Motor neuron (in vitro differentiated cells): ENCODE measurements at regions not wholly inside any gene's neighbourhood (a gene's known extent, or its start where the extent isn't known, plus 50 kb on each side); places are given as distances from the start of the nearest gene placed in this dataset.
A peak's percentile ranks its signal among the peaks of the same experiment; 100 is the strongest.
"Not testable (repeated sequence)": the region's sequence is repeated elsewhere in the genome, so short reads cannot be mapped to it uniquely, and the experiment has no call there.

Source experiments
- ATAC-seq, 8 experiments: fragments of 200-7000 bp; cut with Tn5 transposase; replicated peaks in 6 of 8; 2 replicates each; pipeline ENCODE4 v1.8.0; 2021; ENCODE audit warnings: mild to moderate bottlenecking in 8 of 8, moderate library complexity in 8 of 8
- H3K27ac ChIP-seq, 2 donors: fragments of 250-450 bp; sonication (Bioruptor Pico); 2 replicates each; pipeline ENCODE4 v1.9.0; 2021; ENCODE audit warnings: antibody characterized with exemption in 2 of 2, mild to moderate bottlenecking in 2 of 2, moderate library complexity in 1 of 2
- H3K4me1 ChIP-seq, 2 donors: fragments of 250-450 bp; sonication (Bioruptor Pico); replicated peaks in 1 of 2; 2 replicates each; pipeline ENCODE4 v1.6.1; 2021; ENCODE audit warnings: antibody characterized with exemption in 2 of 2, mild to moderate bottlenecking in 2 of 2, moderate library complexity in 1 of 2
- H3K4me3 ChIP-seq, 5 donors: fragments of 250-450 bp; sonication (Bioruptor Pico); 2 replicates each; pipeline ENCODE4 v1.9.0; 2021; ENCODE audit warnings: antibody characterized with exemption in 5 of 5, mild to moderate bottlenecking in 5 of 5, moderate library complexity in 4 of 5
- WGBS, 10 experiments: fragments of 450-650 bp; shearing (Covaris generic); methylation state at CpG; one replicate each; pipeline ENCODE4 v1.0.0; 2022; 5-methylcytosine and 5-hydroxymethylcytosine counted together
- in situ Hi-C, 9 experiments: fragments of 400-800 bp; cut with MboI; loops; one replicate each; pipeline ENCODE4 v1.15.0; 2021; ENCODE audit warnings: low sequenced_read_pairs in 9 of 9, low pct_unique_long_range_greater_than_20kb in 2 of 9; ENCODE audit not compliant: unreplicated experiment in 9 of 9

DNA sequence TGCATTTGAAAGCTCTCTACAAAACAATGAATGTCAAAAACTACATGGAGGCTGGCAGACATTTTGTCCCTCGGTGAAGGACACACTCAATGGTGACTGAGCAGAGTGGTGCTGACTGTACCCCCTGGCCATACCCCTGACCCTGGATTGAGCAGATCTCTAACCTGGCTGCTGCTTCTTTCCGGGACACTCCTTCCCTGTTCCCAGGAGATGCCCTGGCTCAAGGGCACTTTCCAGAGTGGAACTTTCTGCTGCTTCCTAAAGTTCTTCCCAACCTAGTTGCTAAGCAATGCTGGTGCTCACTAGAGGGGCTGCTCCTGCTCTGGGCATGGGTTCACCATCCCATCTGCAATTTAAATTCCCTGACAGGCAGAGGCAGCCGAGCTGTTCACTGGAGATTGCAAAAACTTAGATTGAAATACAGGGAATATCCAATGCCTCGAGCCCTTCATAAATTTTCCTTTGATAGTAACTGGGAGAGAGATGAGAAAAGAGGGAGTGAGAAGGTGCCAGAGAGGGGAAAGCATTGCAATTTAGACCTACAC is 384.3 kb upstream of the PODXL start:
- no peak for ATAC-seq
- H3K4me1 ChIP-seq, result peaks cover 1 to 6% of the 10 kb centered on the region in 2 donors
- in situ Hi-C loops, result loop anchor here in 1 of 9 experiments (25.0 kb wide), 1 partner anchor 647 kb away; the partner anchor contains the start of gene PLXNA4
- H3K27ac ChIP-seq, result no peak overlapping the region
- no peak overlapping the region for H3K4me3 ChIP-seq
- WGBS, 10 experiments, result 37 to 100% (median 69%) methylated on average over 1 to 4 of the region's 4 CpGs; no CpG with 5 or more reads in 2 of the 10 experiments

DNA sequence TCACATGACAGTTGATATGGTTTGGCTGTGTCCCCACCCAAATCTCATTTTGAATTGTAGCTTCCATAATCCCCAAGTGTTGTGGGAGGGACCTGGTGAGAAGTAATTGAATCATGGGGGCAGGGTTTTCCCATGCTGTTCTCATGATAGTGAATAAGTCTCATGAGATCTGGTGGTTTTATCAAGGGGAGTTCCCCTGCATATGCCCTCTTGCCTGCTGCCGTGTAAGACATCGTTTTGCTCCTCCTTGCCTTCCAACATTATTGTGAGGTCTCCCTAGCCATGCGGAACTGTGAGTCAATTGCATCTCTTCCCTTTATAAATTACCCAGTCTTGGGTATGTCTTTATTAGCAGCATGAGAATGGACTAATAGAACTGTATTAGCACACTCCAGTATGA is 382.4 kb upstream of the PODXL start:
- in situ Hi-C loops, result loop anchor here in 1 of 9 experiments (25.0 kb wide), 1 partner anchor 649 kb away; the partner anchor contains the start of gene PLXNA4

DNA sequence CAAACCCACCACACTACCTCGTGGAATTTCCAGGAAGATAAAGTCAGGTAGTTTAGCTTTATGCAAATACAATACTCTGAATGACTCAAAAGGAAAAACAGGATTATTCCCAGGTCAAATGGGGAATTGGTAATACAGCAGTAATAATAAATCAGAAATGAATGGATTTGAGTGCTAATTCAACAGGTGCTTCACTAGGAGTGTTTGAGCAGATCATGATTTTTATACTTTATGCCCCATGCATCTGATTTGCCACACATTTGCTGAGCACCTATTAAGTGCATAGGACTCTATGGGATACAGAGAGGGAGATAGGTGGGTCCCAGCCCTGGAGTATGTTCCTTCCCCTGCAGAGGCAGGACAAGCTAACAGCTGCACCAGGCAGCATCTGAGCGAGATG is 381.4 kb upstream of the PODXL start:
- Histone ChIP-seq H3K4me1 (no peaks in the 10 kb centered on the region), H3K27ac (no peak overlapping the region), H3K4me3 (no peak overlapping the region)
- WGBS, 10 experiments, result 0 to 75% (median 60%) methylated on average over 1 to 2 of the region's 2 CpGs; no CpG with 5 or more reads in 3 of the 10 experiments
- no peak for ATAC-seq
- in situ Hi-C loops, result loop anchor here in 1 of 9 experiments (25.0 kb wide), 1 partner anchor 649 kb away; the partner anchor contains the start of gene PLXNA4

More for the DNA sequence above, 382.4 kb upstream of the PODXL start:
- peak in 2 of 8 experiments; percentile 26 to 64 for ATAC-seq
- H3K27ac ChIP-seq, H3K4me3 ChIP-seq, H3K4me1 ChIP-seq: not testable (repeated sequence)
- WGBS, 10 experiments, result 22 to 100% (median 66%) methylated on average over 1 to 3 of the region's 3 CpGs; no CpG with 5 or more reads in 2 of the 10 experiments

DNA sequence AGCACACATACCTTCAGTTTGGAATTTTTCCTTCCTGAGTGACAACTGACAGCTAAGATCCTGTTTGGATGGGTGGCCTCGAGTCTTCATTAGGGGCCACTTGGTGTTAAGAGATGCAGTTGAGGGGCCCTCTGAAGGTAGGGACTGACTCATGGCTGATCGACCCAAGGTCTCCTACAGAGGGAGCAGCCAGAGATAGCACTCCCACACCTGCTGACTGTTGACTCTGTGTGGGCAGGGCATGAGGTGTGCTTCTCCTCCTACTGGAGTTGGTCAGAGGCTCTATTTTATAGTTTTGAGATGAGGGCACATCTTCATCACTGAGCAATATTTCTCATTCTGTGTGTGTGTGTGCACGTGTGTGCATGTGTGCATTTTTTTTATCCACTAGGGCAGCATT is 378.8 kb upstream of the PODXL start:
- WGBS, 10 experiments, result 20 to 100% (median 49%) methylated on average over 1 to 3 of the region's 3 CpGs; no CpG with 5 or more reads in 3 of the 10 experiments
- Histone ChIP-seq H3K27ac (no peak overlapping the region), H3K4me1 (no peaks in the 10 kb centered on the region), H3K4me3 (no peak overlapping the region)
- ATAC-seq, result no peak
- in situ Hi-C loops, result loop anchor here in 1 of 9 experiments (25.0 kb wide), 1 partner anchor 652 kb away; the partner anchor contains the start of gene PLXNA4

DNA sequence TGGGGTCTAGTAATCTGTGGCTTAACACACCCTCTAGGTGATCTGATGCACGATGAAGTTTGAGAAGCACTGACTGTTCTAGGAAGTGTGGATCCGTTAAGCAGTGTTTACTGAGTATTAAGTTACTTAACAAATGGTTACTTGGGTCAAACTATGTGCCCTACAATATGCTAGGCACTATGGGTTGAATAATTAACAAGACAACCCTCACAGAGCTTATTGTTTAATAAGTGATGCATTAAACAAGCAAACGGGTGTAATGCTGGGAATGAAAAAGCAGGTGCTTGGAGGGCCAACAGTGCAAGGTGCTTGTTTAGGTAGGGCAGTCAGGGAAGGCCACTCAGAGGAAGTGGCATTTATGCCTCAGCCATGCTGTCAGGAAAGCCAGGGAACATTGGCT is 378.0 kb upstream of the PODXL start:
- Histone ChIP-seq H3K27ac (no peak overlapping the region), H3K4me1 (no peaks in the 10 kb centered on the region), H3K4me3 (no peak overlapping the region)
- in situ Hi-C loops, result loop anchor here in 1 of 9 experiments (25.0 kb wide), 1 partner anchor 653 kb away; the partner anchor contains the start of gene PLXNA4
- WGBS, 10 experiments, result 19 to 60% (median 43%) methylated on average over 1 to 3 of the region's 3 CpGs; no CpG with 5 or more reads in 5 of the 10 experiments
- peak in 1 of 8 experiments; percentile 50 for ATAC-seq

DNA sequence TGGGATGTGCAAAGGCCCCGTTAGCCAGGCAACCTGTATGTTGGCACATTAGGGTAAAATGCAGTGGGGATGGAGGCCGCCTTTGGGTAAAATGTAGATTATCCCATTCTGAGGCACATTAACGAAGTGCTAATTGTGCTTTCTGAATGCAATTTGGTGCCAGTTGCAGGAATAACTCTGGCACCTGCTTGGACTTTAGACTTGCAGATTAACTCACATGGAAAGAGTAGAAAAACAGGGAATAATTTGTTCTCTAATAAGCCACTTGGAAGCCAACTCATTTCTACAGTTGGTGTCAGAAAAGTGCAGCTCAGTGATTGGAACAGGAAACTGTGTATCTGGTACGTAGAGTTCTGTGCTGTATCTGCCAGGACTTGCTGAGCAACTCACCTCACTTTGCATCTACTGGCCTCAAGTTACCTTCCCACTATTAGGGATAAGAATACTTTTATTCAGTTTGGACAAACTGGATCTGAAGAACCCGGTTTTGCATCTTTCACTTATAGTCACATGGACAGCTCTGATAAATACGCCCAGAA is 377.4 kb upstream of the PODXL start:
- ATAC-seq, result peak in 1 of 8 experiments; percentile 20
- in situ Hi-C loops, result loop anchor here in 1 of 9 experiments (25.0 kb wide), 1 partner anchor 653 kb away; the partner anchor contains the start of gene PLXNA4
- Histone ChIP-seq H3K27ac (no peak overlapping the region), H3K4me3 (no peak overlapping the region), H3K4me1 (no peaks in the 10 kb centered on the region)
- WGBS, 10 experiments, result 34 to 79% (median 56%) methylated on average over 1 to 5 of the region's 6 CpGs; no CpG with 5 or more reads in 1 of the 10 experiments

DNA sequence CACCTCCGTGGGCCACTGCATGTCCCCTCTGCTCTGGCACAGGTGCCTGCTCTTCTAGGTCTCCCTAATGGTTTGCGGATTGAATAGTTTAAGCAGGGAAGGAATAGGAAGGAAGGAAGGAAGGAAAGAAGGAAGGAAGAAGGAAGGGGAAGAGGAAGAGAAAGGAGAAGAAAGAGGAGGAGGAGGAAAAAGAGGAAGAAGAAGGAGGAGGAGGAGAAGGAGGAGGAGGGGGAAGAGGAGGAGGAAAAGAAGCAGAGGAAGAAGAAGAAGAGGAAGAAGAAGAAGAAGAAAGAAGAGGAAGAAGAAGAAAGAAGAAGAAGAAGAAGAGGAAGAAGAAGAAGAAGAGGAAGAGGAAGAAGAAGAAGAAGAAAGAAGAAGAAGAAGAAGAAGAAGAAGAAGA is 376.8 kb upstream of the PODXL start:
- H3K27ac ChIP-seq, H3K4me3 ChIP-seq, H3K4me1 ChIP-seq, ATAC-seq: not testable (repeated sequence)
- 33 to 83% (median 69%) methylated on average over 1 to 2 of the region's 2 CpGs; no CpG with 5 or more reads in 4 of the 10 experiments for WGBS, 10 experiments
- in situ Hi-C loops, result loop anchor here in 1 of 9 experiments (25.0 kb wide), 1 partner anchor 654 kb away; the partner anchor contains the start of gene PLXNA4

DNA sequence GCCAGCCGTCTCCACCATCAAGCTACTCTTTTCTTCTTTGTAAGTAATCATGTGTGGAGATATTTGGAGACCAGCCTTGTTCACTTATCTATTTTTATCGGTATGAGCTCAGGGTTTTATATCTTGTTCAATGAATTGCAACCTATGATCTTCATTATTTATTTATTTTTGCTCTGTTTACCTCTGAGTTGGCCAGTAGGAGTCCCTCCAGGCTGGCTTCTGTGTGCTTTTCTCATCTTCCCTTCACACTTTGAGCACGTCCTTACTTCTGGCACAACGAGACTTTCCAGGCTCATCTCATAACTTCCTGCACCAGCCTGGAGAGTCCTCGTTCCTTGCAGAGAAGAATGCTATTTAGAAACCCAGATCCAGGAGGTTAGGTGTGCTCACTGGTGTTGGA is 375.8 kb upstream of the PODXL start:
- Histone ChIP-seq H3K27ac (no peak overlapping the region), H3K4me3 (no peak overlapping the region), H3K4me1 (peaks cover 0 to 5% of the 10 kb centered on the region in 2 donors)
- in situ Hi-C loops, result loop anchor here in 1 of 9 experiments (25.0 kb wide), 1 partner anchor 655 kb away; the partner anchor contains the start of gene PLXNA4
- WGBS, 10 experiments, result 19 to 80% (median 50%) methylated on average over 1 to 5 of the region's 5 CpGs
- no peak for ATAC-seq

DNA sequence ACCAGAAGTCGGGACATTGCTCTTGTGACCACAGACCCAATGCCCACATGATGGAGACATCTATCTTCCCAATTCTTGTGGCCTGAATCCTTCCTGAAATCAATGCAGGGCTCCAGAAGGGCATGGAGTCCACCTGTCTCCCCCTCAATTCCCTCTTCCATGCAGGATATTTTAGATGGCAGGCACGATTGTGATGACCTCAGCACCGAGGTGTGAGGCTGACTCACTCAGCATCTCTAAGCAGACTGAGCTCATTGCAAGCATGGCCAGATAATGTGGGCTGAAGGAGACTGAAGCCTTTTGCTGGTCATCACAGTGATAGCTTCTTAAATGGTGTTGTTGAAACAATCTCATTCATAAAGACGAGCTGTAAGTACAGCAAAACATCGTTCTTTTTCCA is 374.9 kb upstream of the PODXL start:
- ATAC-seq, result peak in 6 of 8 experiments; percentile 26 to 93 (median 76)
- in situ Hi-C loops, result loop anchor here in 1 of 9 experiments (25.0 kb wide), 1 partner anchor 656 kb away; the partner anchor contains the start of gene PLXNA4
- Histone ChIP-seq H3K4me1 (peaks cover 0 to 5% of the 10 kb centered on the region in 2 donors), H3K4me3 (no peak overlapping the region), H3K27ac (no peak overlapping the region)
- WGBS, 10 experiments, result 0 to 57% (median 21%) methylated on average over 1 to 4 of the region's 5 CpGs; no CpG with 5 or more reads in 5 of the 10 experiments

DNA sequence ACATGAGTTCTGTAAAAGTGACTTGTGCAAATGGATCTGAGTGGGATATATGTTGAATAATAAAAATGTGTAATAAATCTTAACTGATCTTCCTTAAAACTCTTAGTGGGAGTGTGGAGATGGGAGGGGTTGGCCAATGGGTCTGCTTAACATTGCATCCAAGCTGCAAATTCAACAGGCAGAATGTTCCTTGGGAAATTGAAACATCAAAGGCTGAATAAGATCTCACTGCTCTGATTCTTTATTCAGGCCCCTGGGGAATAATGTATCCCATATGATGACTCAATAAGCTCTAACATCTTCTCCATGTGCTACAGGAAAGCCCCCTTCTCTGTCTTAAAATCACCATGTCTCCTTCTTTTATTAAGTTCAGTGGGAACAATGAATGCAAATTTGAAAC is 373.2 kb upstream of the PODXL start:
- no peak overlapping the region for H3K4me3 ChIP-seq
- H3K4me1 ChIP-seq, result peaks cover 0 to 5% of the 10 kb centered on the region in 2 donors
- in situ Hi-C loops, result loop anchor here in 1 of 9 experiments (25.0 kb wide), 1 partner anchor 658 kb away; the partner anchor contains the start of gene PLXNA4
- peak in 2 of 8 experiments; percentile 51 to 81 for ATAC-seq
- no peak overlapping the region for H3K27ac ChIP-seq

DNA sequence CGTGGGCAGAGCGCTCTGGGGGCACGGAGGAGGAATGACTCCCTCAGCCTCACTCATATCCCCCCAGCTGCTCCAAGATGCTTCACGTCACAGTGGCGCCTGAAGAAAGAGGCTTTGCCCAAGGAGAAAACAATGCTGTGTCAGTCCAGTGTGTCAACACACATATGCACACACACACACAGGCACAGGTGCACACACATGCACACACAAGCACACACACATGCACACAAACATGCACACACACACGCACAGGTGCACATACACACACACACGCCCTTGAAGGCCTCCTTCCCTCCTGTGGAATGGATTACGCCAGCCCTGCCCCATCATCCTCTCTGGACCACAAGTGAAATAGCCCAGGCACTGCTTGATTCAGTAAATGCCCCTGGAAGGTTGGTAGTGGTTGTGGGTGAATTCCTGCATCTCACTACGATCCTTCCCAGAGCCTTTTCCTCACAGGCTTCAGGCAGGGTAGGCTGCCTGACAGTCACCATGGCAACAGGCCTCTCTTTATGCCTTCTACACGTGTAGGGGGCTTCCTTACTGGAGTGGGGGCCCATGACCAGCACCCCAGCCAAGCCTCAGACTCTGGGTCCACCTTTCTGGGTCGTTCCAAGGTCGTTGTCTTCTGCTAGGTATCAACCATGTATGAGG is 371.5 kb upstream of the PODXL start:
- H3K27ac ChIP-seq, result no peak overlapping the region
- 14 to 93% (median 55%) methylated on average over 2 to 4 of the region's 12 CpGs; no CpG with 5 or more reads in 2 of the 10 experiments for WGBS, 10 experiments
- in situ Hi-C loops, result loop anchor here in 1 of 9 experiments (25.0 kb wide), 1 partner anchor 659 kb away; the partner anchor contains the start of gene PLXNA4
- H3K4me3 ChIP-seq, result no peak overlapping the region
- peaks cover 0 to 5% of the 10 kb centered on the region in 2 donors for H3K4me1 ChIP-seq
- ATAC-seq, result peak in 2 of 8 experiments; percentile 10 to 37

DNA sequence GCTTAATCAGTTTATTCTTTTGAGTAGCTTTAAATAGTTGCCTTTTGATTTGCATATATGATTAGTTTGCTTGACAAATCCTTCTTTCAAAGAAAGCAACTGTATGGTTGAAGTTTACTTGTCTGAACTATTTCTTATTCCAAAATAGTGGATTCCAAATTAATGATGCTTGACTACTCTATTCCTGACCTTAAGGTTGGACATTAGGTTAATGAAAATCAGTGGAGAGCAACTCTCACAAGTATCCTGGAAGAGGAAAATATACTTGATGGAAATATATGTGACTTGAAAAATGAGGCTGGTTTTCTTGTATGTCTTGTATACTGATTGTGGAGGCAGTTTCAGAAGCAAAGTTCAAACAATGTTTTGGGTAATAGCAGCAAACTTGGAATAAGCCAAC is 369.2 kb upstream of the PODXL start:
- H3K27ac ChIP-seq, result no peak overlapping the region
- in situ Hi-C loops, result loop anchor here in 1 of 9 experiments (25.0 kb wide), 1 partner anchor 662 kb away; the partner anchor contains the start of gene PLXNA4
- no peak for ATAC-seq
- H3K4me1 ChIP-seq, result peaks cover 5 to 13% of the 10 kb centered on the region in 2 donors
- H3K4me3 ChIP-seq, result no peak overlapping the region
